HCT116 (cell line): ENCODE measurements at regions not wholly inside any gene's neighbourhood (a gene's known extent, or its start where the extent isn't known, plus 50 kb on each side); places are given as distances from the start of the nearest gene placed in this dataset.

Experiments
- CBX3 ChIP-seq: IDR thresholded peaks from 2 replicates; pipeline ENCODE4 v1.6.1; 2012; ENCODE audit warnings: low read depth
- CEBPB ChIP-seq: IDR thresholded peaks from 2 replicates; pipeline ENCODE4 v1.6.1; 2012; ENCODE audit warnings: low read depth
- EGR1 ChIP-seq: IDR thresholded peaks from 2 replicates; pipeline ENCODE4 v1.6.1; 2012; ENCODE audit warnings: low read depth
- EZH2 ChIP-seq: fragments of 200-600 bp; sonication (generic); IDR thresholded peaks from 2 replicates; pipeline ENCODE4 v1.6.1; 2017; ENCODE audit warnings: antibody characterized with exemption, mixed run types
- EZH2phosphoT487 ChIP-seq: fragments of 200-600 bp; IDR thresholded peaks from 2 replicates; pipeline ENCODE4 v1.6.1; 2018; ENCODE audit warnings: antibody characterized with exemption, borderline replicate concordance
- POLR2A ChIP-seq: IDR thresholded peaks from 2 replicates; pipeline ENCODE4 v1.7.0; 2011; ENCODE audit warnings: borderline replicate concordance; ENCODE audit not compliant: insufficient read depth, insufficient read length; ENCODE audit errors: extremely low read depth
- POLR2AphosphoS5 ChIP-seq: IDR thresholded peaks from 2 replicates; pipeline ENCODE4 v1.6.1; 2011; ENCODE audit warnings: mild to moderate bottlenecking, low read depth, low read length, moderate library complexity
- RAD21 ChIP-seq: IDR thresholded peaks from 2 replicates; pipeline ENCODE4 v1.6.1; 2012; ENCODE audit warnings: low read depth, mild to moderate bottlenecking
- REST ChIP-seq: IDR thresholded peaks from 2 replicates; pipeline ENCODE4 v1.6.1; 2012; ENCODE audit warnings: low read depth
- SP1 ChIP-seq: IDR thresholded peaks from 2 replicates; pipeline ENCODE4 v1.6.1; 2012; ENCODE audit warnings: low read depth
- ZBTB33 ChIP-seq: IDR thresholded peaks from 2 replicates; pipeline ENCODE4 v1.6.1; 2011; ENCODE audit warnings: mild to moderate bottlenecking, low read length, moderate library complexity; ENCODE audit not compliant: insufficient replicate concordance; ENCODE audit errors: extremely low read depth
- ZNF274 ChIP-seq: fragments of 200-500 bp; sonication (Bioruptor generic); IDR thresholded peaks from 2 replicates; pipeline ENCODE4 v1.6.1; 2014; ENCODE audit warnings: mild to moderate bottlenecking, low read depth, low read length, inconsistent platforms
- TF ChIP-seq, protein P1 (sequence below), 3 experiments: fragments of 200-600 bp in 1 of 3; sonication (generic) in 1 of 3; IDR thresholded peaks in 2 of 3; conservative IDR thresholded peaks in 1 of 3; 2 replicates each; pipeline ENCODE4 v1.5.1; 2012 to 2017; ENCODE audit warnings: low read depth in 2 of 3, low read length in 2 of 3, antibody characterized with exemption in 1 of 3, borderline replicate concordance in 1 of 3, control low read depth in 1 of 3, mild to moderate bottlenecking in 1 of 3, mixed read lengths in 1 of 3, mixed run types in 1 of 3, moderate library complexity in 1 of 3; ENCODE audit not compliant: insufficient read depth in 1 of 3
- TF ChIP-seq, protein P2 (sequence below): IDR thresholded peaks from 2 replicates; pipeline ENCODE4 v1.6.1; 2012

DNA sequence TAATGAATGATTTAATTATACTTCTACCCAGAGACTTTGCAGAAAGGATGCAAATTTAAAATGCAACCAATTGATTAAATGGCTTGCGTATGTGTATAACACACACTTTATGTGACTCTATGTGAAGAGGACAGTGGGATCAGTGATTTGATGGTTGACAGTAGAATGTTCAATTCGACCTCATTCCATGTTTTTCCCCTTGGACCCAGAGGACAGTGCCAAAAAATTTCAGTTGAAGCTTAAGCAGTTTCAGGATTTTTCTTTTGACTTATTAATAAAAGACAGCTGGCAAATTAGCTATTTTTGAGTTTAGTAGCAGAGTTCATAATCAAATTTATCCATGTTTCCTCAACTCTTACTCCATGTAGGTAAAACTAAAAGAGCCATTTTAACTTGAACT lies 742.4 kb upstream of the NR2F2 start:
- TF ChIP-seq EZH2 (no peak), EGR1 (no peak), POLR2A (no peak), RAD21 (no peak), POLR2AphosphoS5 (no peak), CEBPB (no peak), ZBTB33 (no peak), CBX3 (no peak), SP1 (no peak), ZNF274 (no peak), REST (no peak), EZH2phosphoT487 (no peak)
- TF ChIP-seq, protein P1, sequence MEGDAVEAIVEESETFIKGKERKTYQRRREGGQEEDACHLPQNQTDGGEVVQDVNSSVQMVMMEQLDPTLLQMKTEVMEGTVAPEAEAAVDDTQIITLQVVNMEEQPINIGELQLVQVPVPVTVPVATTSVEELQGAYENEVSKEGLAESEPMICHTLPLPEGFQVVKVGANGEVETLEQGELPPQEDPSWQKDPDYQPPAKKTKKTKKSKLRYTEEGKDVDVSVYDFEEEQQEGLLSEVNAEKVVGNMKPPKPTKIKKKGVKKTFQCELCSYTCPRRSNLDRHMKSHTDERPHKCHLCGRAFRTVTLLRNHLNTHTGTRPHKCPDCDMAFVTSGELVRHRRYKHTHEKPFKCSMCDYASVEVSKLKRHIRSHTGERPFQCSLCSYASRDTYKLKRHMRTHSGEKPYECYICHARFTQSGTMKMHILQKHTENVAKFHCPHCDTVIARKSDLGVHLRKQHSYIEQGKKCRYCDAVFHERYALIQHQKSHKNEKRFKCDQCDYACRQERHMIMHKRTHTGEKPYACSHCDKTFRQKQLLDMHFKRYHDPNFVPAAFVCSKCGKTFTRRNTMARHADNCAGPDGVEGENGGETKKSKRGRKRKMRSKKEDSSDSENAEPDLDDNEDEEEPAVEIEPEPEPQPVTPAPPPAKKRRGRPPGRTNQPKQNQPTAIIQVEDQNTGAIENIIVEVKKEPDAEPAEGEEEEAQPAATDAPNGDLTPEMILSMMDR (IDR thresholded peaks at IDR 0.05 in 2 of 3, conservative IDR thresholded peaks at IDR 0.05 in 1 of 3; ENCODE audit: borderline replicate concordance in 1 of 3, insufficient read depth in 1 of 3, low read depth in 2 of 3, low read length in 2 of 3) = no peak
- TF ChIP-seq, protein P2, sequence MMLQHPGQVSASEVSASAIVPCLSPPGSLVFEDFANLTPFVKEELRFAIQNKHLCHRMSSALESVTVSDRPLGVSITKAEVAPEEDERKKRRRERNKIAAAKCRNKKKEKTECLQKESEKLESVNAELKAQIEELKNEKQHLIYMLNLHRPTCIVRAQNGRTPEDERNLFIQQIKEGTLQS = no peak
